HG02678 (cell line): ENCODE measurements at regions not wholly inside any gene's neighbourhood (a gene's known extent, or its start where the extent isn't known, plus 50 kb on each side); places are given as distances from the start of the nearest gene placed in this dataset.
"Not testable (repeated sequence)": the region's sequence is repeated elsewhere in the genome, so short reads cannot be mapped to it uniquely, and the experiment has no call there.

ENCODE experiments used
- ATAC-seq: cut with Tn5 transposase; IDR thresholded peaks from one replicate; pipeline ENCODE4 v1.9.1; 2021; ENCODE audit warnings: mild to moderate bottlenecking, moderate library complexity; ENCODE audit not compliant: unreplicated experiment

GRCh38 chr10:65786279-65786678 is 1139.6 kb upstream of the LRRTM3 start:
- no peak for ATAC-seq

- no peak for ATAC-seq
These were observed 1138.3 kb upstream of the LRRTM3 start for GRCh38 chr10:65787571-65787970.

GRCh38 chr10:65788271-65788670 is 1137.6 kb upstream of the LRRTM3 start:
- ATAC-seq: no peak

- ATAC-seq: no peak
These were observed 1133.9 kb upstream of the LRRTM3 start for GRCh38 chr10:65791979-65792378.

GRCh38 chr10:65793738-65794425 is 1132.0 kb upstream of the LRRTM3 start:
- ATAC-seq: no peak

- not testable (repeated sequence) for ATAC-seq
These were observed 1131.0 kb upstream of the LRRTM3 start for GRCh38 chr10:65794861-65795260.

GRCh38 chr10:65796472-65796871 is 1129.4 kb upstream of the LRRTM3 start:
- ATAC-seq: no peak

GRCh38 chr10:65798133-65798532 is 1127.7 kb upstream of the LRRTM3 start:
- no peak for ATAC-seq

GRCh38 chr10:65802391-65802790 is 1123.4 kb upstream of the LRRTM3 start:
- ATAC-seq: no peak

- ATAC-seq: no peak
These were observed 1120.3 kb upstream of the LRRTM3 start for GRCh38 chr10:65805511-65805910.

- ATAC-seq: no peak
These were observed 1119.8 kb upstream of the LRRTM3 start for GRCh38 chr10:65805993-65806392.

- ATAC-seq: no peak
These were observed 1117.0 kb upstream of the LRRTM3 start for GRCh38 chr10:65808687-65809333.

- ATAC-seq: no peak
These were observed 1113.8 kb upstream of the LRRTM3 start for GRCh38 chr10:65811931-65812525.

GRCh38 chr10:65816536-65816935 is 1109.3 kb upstream of the LRRTM3 start:
- no peak for ATAC-seq

- ATAC-seq: no peak
These were observed 1106.8 kb upstream of the LRRTM3 start for GRCh38 chr10:65818990-65819389.

GRCh38 chr10:65827359-65827758 is 1098.5 kb upstream of the LRRTM3 start:
- no peak for ATAC-seq

GRCh38 chr10:65838811-65839210 is 1087.0 kb upstream of the LRRTM3 start:
- ATAC-seq: no peak

- no peak for ATAC-seq
These were observed 1082.6 kb upstream of the LRRTM3 start for GRCh38 chr10:65843203-65843602.

- no peak for ATAC-seq
These were observed 1079.9 kb upstream of the LRRTM3 start for GRCh38 chr10:65845916-65846315.

- no peak for ATAC-seq
These were observed 1079.3 kb upstream of the LRRTM3 start for GRCh38 chr10:65846541-65846940.

- no peak for ATAC-seq
These were observed 1078.9 kb upstream of the LRRTM3 start for GRCh38 chr10:65846949-65847348.
